Glomerular endothelial cell (primary cell): ENCODE measurements at regions not wholly inside any gene's neighbourhood (a gene's known extent, or its start where the extent isn't known, plus 50 kb on each side); places are given as distances from the start of the nearest gene placed in this dataset.
"Not testable (repeated sequence)": the region's sequence is repeated elsewhere in the genome, so short reads cannot be mapped to it uniquely, and the experiment has no call there.

Experiments used
- DNase-seq: peaks from one replicate; pipeline ENCODE4 v3.0.0-alpha.2; 2011; ENCODE audit warnings: low read depth, low spot score; ENCODE audit errors: extremely low read depth

GRCh38 chr3:13141183-13141582, 68.0 kb upstream of the IQSEC1 start:
- no peak for DNase-seq

GRCh38 chr3:13140596-13140995, 67.4 kb upstream of the IQSEC1 start:
- DNase-seq = no peak

GRCh38 chr3:13139471-13140065, 66.3 kb upstream of the IQSEC1 start:
- DNase-seq = no peak

GRCh38 chr3:13138833-13139145, 65.6 kb upstream of the IQSEC1 start:
- no peak for DNase-seq

- DNase-seq = no peak
Measured at GRCh38 chr3:13137941-13138832, 65.0 kb upstream of the IQSEC1 start.

GRCh38 chr3:13136848-13137247, 63.6 kb upstream of the IQSEC1 start:
- not testable (repeated sequence) for DNase-seq

- no peak for DNase-seq
Measured at GRCh38 chr3:13136426-13136825, 63.2 kb upstream of the IQSEC1 start.

- no peak for DNase-seq
Measured at GRCh38 chr3:13135811-13136321, 62.6 kb upstream of the IQSEC1 start.

- no peak for DNase-seq
Measured at GRCh38 chr3:13135251-13135810, 62.1 kb upstream of the IQSEC1 start.

- DNase-seq = no peak
Measured at GRCh38 chr3:13134879-13135206, 61.6 kb upstream of the IQSEC1 start.

- DNase-seq = no peak
Measured at GRCh38 chr3:13134166-13134878, 61.1 kb upstream of the IQSEC1 start.

GRCh38 chr3:13133471-13133981, 60.3 kb upstream of the IQSEC1 start:
- DNase-seq = no peak

GRCh38 chr3:13132731-13133410, 59.6 kb upstream of the IQSEC1 start:
- DNase-seq = no peak

- no peak for DNase-seq
Measured at GRCh38 chr3:13132281-13132680, 59.1 kb upstream of the IQSEC1 start.

- DNase-seq = no peak
Measured at GRCh38 chr3:13130464-13131193, 57.4 kb upstream of the IQSEC1 start.

GRCh38 chr3:13125092-13126015, 52.1 kb upstream of the IQSEC1 start:
- no peak for DNase-seq

GRCh38 chr3:13124631-13125030, 51.4 kb upstream of the IQSEC1 start:
- no peak for DNase-seq

- DNase-seq = no peak
Measured at GRCh38 chr3:13123765-13124164, 50.5 kb upstream of the IQSEC1 start.
